ENCODE measurements at regions not wholly inside any gene's neighbourhood (a gene's known extent, or its start where the extent isn't known, plus 50 kb on each side); places are given as distances from the start of the nearest gene placed in this dataset.

GRCh38 chrX:1895583-1895982, 280.7 kb downstream of the ASMT start (continued):
- TF ChIP-seq, protein P1, sequence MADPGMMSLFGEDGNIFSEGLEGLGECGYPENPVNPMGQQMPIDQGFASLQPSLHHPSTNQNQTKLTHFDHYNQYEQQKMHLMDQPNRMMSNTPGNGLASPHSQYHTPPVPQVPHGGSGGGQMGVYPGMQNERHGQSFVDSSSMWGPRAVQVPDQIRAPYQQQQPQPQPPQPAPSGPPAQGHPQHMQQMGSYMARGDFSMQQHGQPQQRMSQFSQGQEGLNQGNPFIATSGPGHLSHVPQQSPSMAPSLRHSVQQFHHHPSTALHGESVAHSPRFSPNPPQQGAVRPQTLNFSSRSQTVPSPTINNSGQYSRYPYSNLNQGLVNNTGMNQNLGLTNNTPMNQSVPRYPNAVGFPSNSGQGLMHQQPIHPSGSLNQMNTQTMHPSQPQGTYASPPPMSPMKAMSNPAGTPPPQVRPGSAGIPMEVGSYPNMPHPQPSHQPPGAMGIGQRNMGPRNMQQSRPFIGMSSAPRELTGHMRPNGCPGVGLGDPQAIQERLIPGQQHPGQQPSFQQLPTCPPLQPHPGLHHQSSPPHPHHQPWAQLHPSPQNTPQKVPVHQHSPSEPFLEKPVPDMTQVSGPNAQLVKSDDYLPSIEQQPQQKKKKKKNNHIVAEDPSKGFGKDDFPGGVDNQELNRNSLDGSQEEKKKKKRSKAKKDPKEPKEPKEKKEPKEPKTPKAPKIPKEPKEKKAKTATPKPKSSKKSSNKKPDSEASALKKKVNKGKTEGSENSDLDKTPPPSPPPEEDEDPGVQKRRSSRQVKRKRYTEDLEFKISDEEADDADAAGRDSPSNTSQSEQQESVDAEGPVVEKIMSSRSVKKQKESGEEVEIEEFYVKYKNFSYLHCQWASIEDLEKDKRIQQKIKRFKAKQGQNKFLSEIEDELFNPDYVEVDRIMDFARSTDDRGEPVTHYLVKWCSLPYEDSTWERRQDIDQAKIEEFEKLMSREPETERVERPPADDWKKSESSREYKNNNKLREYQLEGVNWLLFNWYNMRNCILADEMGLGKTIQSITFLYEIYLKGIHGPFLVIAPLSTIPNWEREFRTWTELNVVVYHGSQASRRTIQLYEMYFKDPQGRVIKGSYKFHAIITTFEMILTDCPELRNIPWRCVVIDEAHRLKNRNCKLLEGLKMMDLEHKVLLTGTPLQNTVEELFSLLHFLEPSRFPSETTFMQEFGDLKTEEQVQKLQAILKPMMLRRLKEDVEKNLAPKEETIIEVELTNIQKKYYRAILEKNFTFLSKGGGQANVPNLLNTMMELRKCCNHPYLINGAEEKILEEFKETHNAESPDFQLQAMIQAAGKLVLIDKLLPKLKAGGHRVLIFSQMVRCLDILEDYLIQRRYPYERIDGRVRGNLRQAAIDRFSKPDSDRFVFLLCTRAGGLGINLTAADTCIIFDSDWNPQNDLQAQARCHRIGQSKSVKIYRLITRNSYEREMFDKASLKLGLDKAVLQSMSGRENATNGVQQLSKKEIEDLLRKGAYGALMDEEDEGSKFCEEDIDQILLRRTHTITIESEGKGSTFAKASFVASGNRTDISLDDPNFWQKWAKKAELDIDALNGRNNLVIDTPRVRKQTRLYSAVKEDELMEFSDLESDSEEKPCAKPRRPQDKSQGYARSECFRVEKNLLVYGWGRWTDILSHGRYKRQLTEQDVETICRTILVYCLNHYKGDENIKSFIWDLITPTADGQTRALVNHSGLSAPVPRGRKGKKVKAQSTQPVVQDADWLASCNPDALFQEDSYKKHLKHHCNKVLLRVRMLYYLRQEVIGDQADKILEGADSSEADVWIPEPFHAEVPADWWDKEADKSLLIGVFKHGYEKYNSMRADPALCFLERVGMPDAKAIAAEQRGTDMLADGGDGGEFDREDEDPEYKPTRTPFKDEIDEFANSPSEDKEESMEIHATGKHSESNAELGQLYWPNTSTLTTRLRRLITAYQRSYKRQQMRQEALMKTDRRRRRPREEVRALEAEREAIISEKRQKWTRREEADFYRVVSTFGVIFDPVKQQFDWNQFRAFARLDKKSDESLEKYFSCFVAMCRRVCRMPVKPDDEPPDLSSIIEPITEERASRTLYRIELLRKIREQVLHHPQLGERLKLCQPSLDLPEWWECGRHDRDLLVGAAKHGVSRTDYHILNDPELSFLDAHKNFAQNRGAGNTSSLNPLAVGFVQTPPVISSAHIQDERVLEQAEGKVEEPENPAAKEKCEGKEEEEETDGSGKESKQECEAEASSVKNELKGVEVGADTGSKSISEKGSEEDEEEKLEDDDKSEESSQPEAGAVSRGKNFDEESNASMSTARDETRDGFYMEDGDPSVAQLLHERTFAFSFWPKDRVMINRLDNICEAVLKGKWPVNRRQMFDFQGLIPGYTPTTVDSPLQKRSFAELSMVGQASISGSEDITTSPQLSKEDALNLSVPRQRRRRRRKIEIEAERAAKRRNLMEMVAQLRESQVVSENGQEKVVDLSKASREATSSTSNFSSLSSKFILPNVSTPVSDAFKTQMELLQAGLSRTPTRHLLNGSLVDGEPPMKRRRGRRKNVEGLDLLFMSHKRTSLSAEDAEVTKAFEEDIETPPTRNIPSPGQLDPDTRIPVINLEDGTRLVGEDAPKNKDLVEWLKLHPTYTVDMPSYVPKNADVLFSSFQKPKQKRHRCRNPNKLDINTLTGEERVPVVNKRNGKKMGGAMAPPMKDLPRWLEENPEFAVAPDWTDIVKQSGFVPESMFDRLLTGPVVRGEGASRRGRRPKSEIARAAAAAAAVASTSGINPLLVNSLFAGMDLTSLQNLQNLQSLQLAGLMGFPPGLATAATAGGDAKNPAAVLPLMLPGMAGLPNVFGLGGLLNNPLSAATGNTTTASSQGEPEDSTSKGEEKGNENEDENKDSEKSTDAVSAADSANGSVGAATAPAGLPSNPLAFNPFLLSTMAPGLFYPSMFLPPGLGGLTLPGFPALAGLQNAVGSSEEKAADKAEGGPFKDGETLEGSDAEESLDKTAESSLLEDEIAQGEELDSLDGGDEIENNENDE (IDR thresholded peaks at IDR 0.05; ENCODE audit: insufficient replicate concordance, low read length): no peak
- no peak for TF ChIP-seq POLR2A (IDR thresholded peaks at IDR 0.05; ENCODE audit: control extremely low read depth in 1 of 2, low read depth in 2 of 2, low read length in 2 of 2)
- no peak for TF ChIP-seq SIX5 (IDR thresholded peaks at IDR 0.05; ENCODE audit: low read depth, low read length)
- TF ChIP-seq, protein P2, sequence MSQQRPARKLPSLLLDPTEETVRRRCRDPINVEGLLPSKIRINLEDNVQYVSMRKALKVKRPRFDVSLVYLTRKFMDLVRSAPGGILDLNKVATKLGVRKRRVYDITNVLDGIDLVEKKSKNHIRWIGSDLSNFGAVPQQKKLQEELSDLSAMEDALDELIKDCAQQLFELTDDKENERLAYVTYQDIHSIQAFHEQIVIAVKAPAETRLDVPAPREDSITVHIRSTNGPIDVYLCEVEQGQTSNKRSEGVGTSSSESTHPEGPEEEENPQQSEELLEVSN (IDR thresholded peaks at IDR 0.05): no peak
- no peak for TF ChIP-seq SAP30 (IDR thresholded peaks at IDR 0.05; ENCODE audit: insufficient read depth, insufficient replicate concordance, low read length)
- TF ChIP-seq RAD21 (IDR thresholded peaks at IDR 0.05 in 1 of 2, conservative IDR thresholded peaks at IDR 0.05 in 1 of 2; ENCODE audit: low read depth in 2 of 2, low read length in 2 of 2): no peak
- TF ChIP-seq POU5F1 (IDR thresholded peaks at IDR 0.05; ENCODE audit: low read depth, low read length): no peak
- TF ChIP-seq BACH1 (IDR thresholded peaks at IDR 0.05; ENCODE audit: low read length): no peak
- no peak for TF ChIP-seq MAFK (IDR thresholded peaks at IDR 0.05; ENCODE audit: low read depth, low read length)
- TF ChIP-seq NANOG (IDR thresholded peaks at IDR 0.05; ENCODE audit: insufficient read depth, low read depth, low read length, poor library complexity, severe bottlenecking): no peak
- no peak for TF ChIP-seq CBX5 (IDR thresholded peaks at IDR 0.05; ENCODE audit: low read depth, low read length)
- TF ChIP-seq CREB1 (IDR thresholded peaks at IDR 0.05): no peak

Measured in H1 (cell line).